ENCODE measurements at regions not wholly inside any gene's neighbourhood (a gene's known extent, or its start where the extent isn't known, plus 50 kb on each side); places are given as distances from the start of the nearest gene placed in this dataset.

GRCh38 chr12:111035578-111036301 lies 115.4 kb upstream of the MYL2 start:
- Histone ChIP-seq H3K9ac (ENCODE audit: low read length) (no peak overlapping the region), H3K9me2 (ENCODE audit: insufficient read depth) (no peaks in the 10 kb centered on the region), H3K4me3 (replicated peaks in 1 of 2; ENCODE audit: low read depth in 1 of 2, low read length in 2 of 2) (no peak overlapping the region), H3K36me3 (ENCODE audit: control insufficient read depth in 1 of 2, insufficient read depth in 2 of 2, low read length in 2 of 2) (no peaks in the 10 kb centered on the region), H2AFZ (ENCODE audit: low read depth, low read length, poor library complexity, severe bottlenecking) (no peak overlapping the region), H4K20me1 (ENCODE audit: insufficient read depth) (no peaks in the 10 kb centered on the region), H3K4me1 (ENCODE audit: control insufficient read depth in 1 of 2, insufficient read depth in 2 of 2, low read length in 2 of 2) (peaks cover 0 to under 1% of the 10 kb centered on the region in 2 experiments; a peak in 1 of 4 replicates), H3K27ac (ENCODE audit: low read depth, low read length) (no peak overlapping the region), H3K9me3 (ENCODE audit: control insufficient read depth in 1 of 2, insufficient read depth in 1 of 2, low read depth in 1 of 2, low read length in 2 of 2) (no peaks in the 10 kb centered on the region), H3K27me3 (ENCODE audit: insufficient read depth, low read length) (0 out of 2 replicates have a peak, but pooled peaks cover 7% of the 10 kb centered on the region), H3K4me2 (ENCODE audit: low read length) (no peak overlapping the region), H3K79me2 (ENCODE audit: insufficient read depth, low read length) (no peaks in the 10 kb centered on the region)
- intact Hi-C loops (cut with micrococcal nuclease) = no loop called here
- BruUV-seq (replicated peaks) = no TSS peak
- no peak for DNase-seq (ENCODE audit: low read depth, low spot score)
- RAD21 ChIA-PET (ENCODE audit: low non-redundant PET in 1 of 2, low total read pairs in 2 of 2, uncharacterized antibody in 2 of 2, unreplicated experiment in 2 of 2) = interaction anchor here in 1 of 2 experiments (0.6 kb wide), 1 partner anchor 278 kb away, joined by 11 read pairs; no protein-coding TSS in a partner anchor
- CTCF ChIA-PET = no interaction called here
- no peak for TF ChIP-seq ELF1 (IDR thresholded peaks at IDR 0.05; ENCODE audit: borderline replicate concordance, low read depth)
- no peak for TF ChIP-seq YY1 (IDR thresholded peaks at IDR 0.05; ENCODE audit: extremely low read depth, insufficient replicate concordance, low read depth, low read length)
- TF ChIP-seq EZH2 (IDR thresholded peaks at IDR 0.05) = no peak
- TF ChIP-seq EZH2phosphoT487 (IDR thresholded peaks at IDR 0.05; ENCODE audit: borderline replicate concordance) = no peak
- no peak for TF ChIP-seq POLR2AphosphoS5 (IDR thresholded peaks at IDR 0.05; ENCODE audit: low read depth, low read length)
- no peak for TF ChIP-seq RAD21 (IDR thresholded peaks at IDR 0.05; ENCODE audit: low read depth)
- TF ChIP-seq FOSL1 (IDR thresholded peaks at IDR 0.05; ENCODE audit: low read depth) = no peak
- TF ChIP-seq CTCF (IDR thresholded peaks at IDR 0.05 in 2 of 3, conservative IDR thresholded peaks at IDR 0.05 in 1 of 3; ENCODE audit: borderline replicate concordance in 1 of 3, insufficient read depth in 1 of 3, low read depth in 2 of 3, low read length in 2 of 3) = no peak
- TF ChIP-seq ZFX (IDR thresholded peaks at IDR 0.05) = no peak
- no peak for TF ChIP-seq ATF3 (IDR thresholded peaks at IDR 0.05)
- ATAC-seq = no peak
- POLR2A ChIA-PET = no interaction called here
